Gastroesophageal sphincter (tissue), 3 donors: ENCODE measurements at regions not wholly inside any gene's neighbourhood (a gene's known extent, or its start where the extent isn't known, plus 50 kb on each side); places are given as distances from the start of the nearest gene placed in this dataset.

Experiments used
- POLR2A ChIP-seq, 2 donors: fragments of 450-650 bp; IDR thresholded peaks; one replicate each; pipeline ENCODE4 v1.6.1; 2017; ENCODE audit warnings: antibody characterized with exemption in 2 of 2, mild to moderate bottlenecking in 2 of 2, moderate library complexity in 1 of 2
- TF ChIP-seq, protein P1 (sequence below), 4 experiments: fragments of 200-600 bp in 2 of 4; fragments of 450-650 bp in 2 of 4; sonication (generic) in 1 of 4; IDR thresholded peaks; one replicate each; pipeline ENCODE4 v1.5.1; 2017 to 2019; ENCODE audit warnings: antibody characterized with exemption in 4 of 4, mild to moderate bottlenecking in 2 of 4, moderate library complexity in 2 of 4

DNA sequence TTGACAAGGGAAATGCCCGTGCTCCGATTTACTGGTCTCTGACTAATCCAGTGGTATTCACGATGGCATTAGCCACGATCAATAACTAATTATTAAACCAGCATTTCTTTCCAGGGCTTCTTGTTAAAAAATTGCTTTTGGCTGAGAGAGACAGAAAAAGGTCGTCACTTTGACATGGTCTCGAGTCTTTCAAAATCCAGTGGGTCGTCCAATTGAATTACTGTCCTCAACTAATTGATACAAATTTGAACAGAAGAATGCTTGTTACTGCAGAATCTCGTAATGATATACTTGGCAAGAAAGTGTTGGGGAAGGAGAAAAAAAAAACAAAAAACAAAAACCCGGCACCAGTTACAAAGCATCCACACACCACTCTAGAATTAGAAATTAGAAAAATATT lies 318.4 kb downstream of the NR2F2 start:
- TF ChIP-seq POLR2A (IDR thresholded peaks at IDR 0.05): no peak
- TF ChIP-seq, protein P1, sequence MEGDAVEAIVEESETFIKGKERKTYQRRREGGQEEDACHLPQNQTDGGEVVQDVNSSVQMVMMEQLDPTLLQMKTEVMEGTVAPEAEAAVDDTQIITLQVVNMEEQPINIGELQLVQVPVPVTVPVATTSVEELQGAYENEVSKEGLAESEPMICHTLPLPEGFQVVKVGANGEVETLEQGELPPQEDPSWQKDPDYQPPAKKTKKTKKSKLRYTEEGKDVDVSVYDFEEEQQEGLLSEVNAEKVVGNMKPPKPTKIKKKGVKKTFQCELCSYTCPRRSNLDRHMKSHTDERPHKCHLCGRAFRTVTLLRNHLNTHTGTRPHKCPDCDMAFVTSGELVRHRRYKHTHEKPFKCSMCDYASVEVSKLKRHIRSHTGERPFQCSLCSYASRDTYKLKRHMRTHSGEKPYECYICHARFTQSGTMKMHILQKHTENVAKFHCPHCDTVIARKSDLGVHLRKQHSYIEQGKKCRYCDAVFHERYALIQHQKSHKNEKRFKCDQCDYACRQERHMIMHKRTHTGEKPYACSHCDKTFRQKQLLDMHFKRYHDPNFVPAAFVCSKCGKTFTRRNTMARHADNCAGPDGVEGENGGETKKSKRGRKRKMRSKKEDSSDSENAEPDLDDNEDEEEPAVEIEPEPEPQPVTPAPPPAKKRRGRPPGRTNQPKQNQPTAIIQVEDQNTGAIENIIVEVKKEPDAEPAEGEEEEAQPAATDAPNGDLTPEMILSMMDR (IDR thresholded peaks at IDR 0.05): no peak
